ENCODE measurements at regions not wholly inside any gene's neighbourhood (a gene's known extent, or its start where the extent isn't known, plus 50 kb on each side); places are given as distances from the start of the nearest gene placed in this dataset.

DNA sequence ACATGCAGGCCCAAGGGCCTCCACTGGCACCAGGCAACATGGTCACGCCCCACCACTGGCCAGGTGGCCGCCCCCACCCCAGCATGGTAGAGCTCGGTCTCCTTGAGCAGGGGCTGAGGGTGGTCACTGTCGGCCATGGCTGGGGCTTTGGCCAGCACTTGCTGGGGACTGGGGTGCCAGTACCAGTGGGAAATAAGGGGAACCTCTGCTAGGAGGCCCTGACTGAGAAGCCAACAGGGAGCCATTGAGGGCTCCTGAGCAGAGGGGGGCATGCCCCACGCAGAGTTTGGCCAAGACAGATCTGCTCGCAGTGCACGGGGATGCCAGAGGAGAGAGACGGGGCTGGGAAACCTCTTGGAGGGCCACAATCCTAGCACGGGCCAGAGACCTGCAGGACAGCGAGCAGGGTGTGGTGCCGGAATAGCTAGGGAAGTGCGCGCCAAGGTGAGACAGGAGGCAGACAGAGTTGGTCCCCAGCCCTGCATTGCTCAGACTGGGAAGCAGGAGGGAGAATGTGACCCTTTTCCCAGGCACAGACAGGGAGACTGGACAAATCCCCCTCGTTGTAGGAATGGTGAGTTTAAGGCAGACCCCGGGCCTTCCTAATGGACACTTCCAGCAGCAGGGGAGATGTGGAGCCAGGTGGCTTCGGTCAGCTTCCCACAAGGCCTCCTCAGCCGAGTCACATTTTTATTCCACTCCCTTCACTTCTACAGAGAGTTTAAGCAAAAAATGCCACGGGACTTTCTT is 179.0 kb upstream of the CST7 start:
- FAIRE-seq = no peak
- intact Hi-C loops (cut with DNase I) = no loop called here
- Histone ChIP-seq H3K36me3 (no peaks in the 10 kb centered on the region), H3K9me3 (no peaks in the 10 kb centered on the region), H3K27me3 (no peaks in the 10 kb centered on the region), H3K4me1 (no peaks in the 10 kb centered on the region), H3K4me3 (no peak overlapping the region), H3K27ac (no peak overlapping the region)
- 87 to 91% methylated on average over 18 of the region's 18 CpGs for WGBS, 2 donors
- no peak for ATAC-seq
- TF ChIP-seq, protein P1, sequence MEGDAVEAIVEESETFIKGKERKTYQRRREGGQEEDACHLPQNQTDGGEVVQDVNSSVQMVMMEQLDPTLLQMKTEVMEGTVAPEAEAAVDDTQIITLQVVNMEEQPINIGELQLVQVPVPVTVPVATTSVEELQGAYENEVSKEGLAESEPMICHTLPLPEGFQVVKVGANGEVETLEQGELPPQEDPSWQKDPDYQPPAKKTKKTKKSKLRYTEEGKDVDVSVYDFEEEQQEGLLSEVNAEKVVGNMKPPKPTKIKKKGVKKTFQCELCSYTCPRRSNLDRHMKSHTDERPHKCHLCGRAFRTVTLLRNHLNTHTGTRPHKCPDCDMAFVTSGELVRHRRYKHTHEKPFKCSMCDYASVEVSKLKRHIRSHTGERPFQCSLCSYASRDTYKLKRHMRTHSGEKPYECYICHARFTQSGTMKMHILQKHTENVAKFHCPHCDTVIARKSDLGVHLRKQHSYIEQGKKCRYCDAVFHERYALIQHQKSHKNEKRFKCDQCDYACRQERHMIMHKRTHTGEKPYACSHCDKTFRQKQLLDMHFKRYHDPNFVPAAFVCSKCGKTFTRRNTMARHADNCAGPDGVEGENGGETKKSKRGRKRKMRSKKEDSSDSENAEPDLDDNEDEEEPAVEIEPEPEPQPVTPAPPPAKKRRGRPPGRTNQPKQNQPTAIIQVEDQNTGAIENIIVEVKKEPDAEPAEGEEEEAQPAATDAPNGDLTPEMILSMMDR (IDR thresholded peaks at IDR 0.05) = no peak
- peak in 2 of 6 donors; percentile 7 to 49 for DNase-seq

DNA sequence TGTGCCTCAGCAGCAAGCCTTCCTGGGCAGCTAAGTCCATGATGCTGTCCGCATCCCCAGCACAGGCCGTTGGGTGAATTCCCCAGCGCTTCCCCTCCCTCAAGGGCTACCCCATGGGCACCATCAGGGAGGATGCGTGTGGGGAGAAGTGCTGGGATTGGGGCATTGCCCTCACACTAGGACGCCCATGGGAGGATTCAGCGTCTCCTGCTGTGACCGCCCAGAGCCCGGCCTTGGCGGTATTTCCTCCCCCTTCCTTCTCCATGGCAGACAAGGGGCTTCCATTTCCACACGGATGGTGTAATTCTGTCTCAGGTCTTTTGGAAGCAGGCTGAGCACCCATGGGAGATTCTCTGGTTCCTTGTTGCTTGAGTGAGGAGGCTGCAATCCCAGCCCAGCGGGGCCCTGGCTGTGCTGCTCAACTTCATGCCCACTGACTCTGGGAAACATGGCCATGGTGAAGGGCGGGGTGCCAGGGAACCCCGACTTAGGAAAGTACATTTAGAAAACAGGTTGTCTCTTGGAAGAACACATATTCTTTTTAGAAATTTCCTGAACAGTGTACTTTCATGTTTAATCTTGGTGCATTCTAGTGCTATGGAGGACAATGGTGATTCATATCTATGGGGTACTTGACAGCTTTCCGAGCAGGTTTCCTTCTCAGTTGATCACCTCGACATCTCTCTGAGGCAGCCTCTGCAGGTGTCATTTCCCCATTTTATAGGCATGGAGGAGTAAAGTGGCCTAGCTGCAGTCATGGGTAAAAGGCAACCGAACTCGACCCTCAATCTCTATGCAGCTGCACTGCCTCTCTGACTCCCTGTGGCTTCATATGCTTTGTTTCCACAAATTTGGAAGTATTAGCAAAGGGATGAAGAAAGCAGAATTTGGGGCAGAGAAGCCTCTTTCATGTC is 178.2 kb upstream of the CST7 start:
- ATAC-seq = no peak
- TF ChIP-seq, protein P1 (IDR thresholded peaks at IDR 0.05) = no peak
- Histone ChIP-seq H3K9me3 (no peaks in the 10 kb centered on the region), H3K4me3 (no peak overlapping the region), H3K36me3 (no peaks in the 10 kb centered on the region), H3K4me1 (no peaks in the 10 kb centered on the region), H3K27me3 (no peaks in the 10 kb centered on the region), H3K27ac (no peak overlapping the region)
- WGBS, 2 donors = 84 to 90% methylated on average over 17 of the region's 17 CpGs
- peak in 1 of 6 donors; percentile 5 for DNase-seq
- FAIRE-seq = no peak
- intact Hi-C loops (cut with DNase I) = no loop called here

DNA sequence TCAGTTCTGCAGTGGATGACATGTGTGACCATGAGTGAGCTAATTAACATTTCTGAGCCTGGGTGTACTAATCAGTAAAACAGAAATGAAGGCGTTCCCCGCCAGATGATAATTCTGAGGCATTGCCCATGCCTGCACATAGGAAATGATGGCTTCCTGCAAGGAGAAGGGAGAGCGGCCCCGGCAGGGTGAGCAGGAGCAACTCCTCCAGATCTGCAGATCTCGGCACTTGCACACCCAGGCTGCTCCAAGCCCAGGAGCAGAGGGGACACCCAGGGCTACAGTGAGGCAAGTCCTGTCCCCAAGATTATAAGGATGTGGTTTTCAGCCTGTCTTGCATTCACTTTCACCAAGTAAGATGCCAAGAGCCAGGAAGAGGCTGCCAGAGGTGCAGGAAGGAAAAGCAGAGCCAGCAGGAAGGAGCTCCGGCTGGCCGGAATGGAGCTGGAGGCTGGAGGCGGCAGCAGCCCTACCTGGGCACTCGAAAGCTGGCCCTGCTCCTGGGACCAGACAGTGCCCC is 177.5 kb upstream of the CST7 start:
- Histone ChIP-seq H3K9me3 (no peaks in the 10 kb centered on the region), H3K27ac (no peak overlapping the region), H3K36me3 (no peaks in the 10 kb centered on the region), H3K27me3 (no peaks in the 10 kb centered on the region), H3K4me1 (no peaks in the 10 kb centered on the region), H3K4me3 (no peak overlapping the region)
- TF ChIP-seq, protein P1 (IDR thresholded peaks at IDR 0.05) = no peak
- ATAC-seq (no peak), DNase-seq (peak in 1 of 6 donors; percentile 4), FAIRE-seq (no peak)
- intact Hi-C loops (cut with DNase I) = no loop called here
- WGBS, 2 donors = 72 to 84% methylated on average over 9 of the region's 9 CpGs

DNA sequence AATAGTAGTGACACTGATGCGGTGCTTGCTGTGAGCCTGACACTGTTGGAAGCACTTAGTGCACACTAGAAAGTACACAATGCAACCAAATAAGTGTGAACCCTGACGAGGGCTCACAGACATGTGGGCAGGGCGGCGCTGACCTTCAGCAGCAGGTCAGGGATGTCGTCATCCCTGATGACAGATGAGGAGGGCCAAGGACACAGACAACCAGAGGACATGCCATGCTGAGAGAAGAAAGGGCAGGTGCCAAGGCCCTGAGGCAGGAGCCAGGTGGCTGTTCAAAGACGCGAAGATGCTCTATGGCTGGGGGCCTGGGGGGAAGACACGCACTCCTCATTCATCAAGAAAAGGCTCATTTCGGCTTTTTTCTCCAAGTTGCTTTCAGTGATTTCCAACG is 176.4 kb upstream of the CST7 start:
- 70 to 75% methylated on average over 10 of the region's 10 CpGs for WGBS, 2 donors
- no peak for ATAC-seq
- H3K27ac ChIP-seq = no peak overlapping the region

More for the DNA sequence above, 176.4 kb upstream of the CST7 start:
- intact Hi-C loops (cut with DNase I) = no loop called here
- H3K27me3 ChIP-seq = no peaks in the 10 kb centered on the region
- FAIRE-seq (no peak), DNase-seq (peak in 1 of 6 donors; percentile 2)
- no peaks in the 10 kb centered on the region for H3K4me1 ChIP-seq
- no peaks in the 10 kb centered on the region for H3K9me3 ChIP-seq
- no peak overlapping the region for H3K4me3 ChIP-seq
- H3K36me3 ChIP-seq = no peaks in the 10 kb centered on the region
- TF ChIP-seq, protein P1 (IDR thresholded peaks at IDR 0.05) = no peak
